CD4-positive, alpha-beta T cell treated with Interferon alpha-2 for 1 hour (primary cell): ENCODE measurements at regions not wholly inside any gene's neighbourhood (a gene's known extent, or its start where the extent isn't known, plus 50 kb on each side); places are given as distances from the start of the nearest gene placed in this dataset.
"Not testable (repeated sequence)": the region's sequence is repeated elsewhere in the genome, so short reads cannot be mapped to it uniquely, and the experiment has no call there.

ENCODE experiments used
- DNase-seq, 2 donors: peaks; one replicate each; pipeline ENCODE4 v3.0.0-alpha.2; 2020 to 2022

DNA sequence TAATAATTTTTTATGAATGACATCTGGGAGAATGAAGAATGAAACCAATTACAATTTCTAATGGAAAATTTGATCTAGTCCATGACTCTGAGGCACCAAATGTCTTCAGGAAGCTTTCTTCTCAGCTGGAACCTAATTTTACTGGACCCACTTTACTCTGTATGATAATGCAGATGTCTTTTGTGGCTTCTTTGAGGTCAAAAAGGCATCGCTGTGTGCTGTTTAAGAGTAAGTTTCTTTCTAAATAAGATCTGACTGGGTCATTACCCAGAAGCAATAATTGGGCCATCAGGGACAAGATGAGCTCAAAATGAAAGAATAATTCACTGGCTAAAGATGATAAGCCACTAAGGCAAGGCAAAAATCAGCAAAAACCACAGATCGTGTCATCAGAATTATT lies 633.4 kb downstream of the PSAT1 start:
- no peak for DNase-seq

DNA sequence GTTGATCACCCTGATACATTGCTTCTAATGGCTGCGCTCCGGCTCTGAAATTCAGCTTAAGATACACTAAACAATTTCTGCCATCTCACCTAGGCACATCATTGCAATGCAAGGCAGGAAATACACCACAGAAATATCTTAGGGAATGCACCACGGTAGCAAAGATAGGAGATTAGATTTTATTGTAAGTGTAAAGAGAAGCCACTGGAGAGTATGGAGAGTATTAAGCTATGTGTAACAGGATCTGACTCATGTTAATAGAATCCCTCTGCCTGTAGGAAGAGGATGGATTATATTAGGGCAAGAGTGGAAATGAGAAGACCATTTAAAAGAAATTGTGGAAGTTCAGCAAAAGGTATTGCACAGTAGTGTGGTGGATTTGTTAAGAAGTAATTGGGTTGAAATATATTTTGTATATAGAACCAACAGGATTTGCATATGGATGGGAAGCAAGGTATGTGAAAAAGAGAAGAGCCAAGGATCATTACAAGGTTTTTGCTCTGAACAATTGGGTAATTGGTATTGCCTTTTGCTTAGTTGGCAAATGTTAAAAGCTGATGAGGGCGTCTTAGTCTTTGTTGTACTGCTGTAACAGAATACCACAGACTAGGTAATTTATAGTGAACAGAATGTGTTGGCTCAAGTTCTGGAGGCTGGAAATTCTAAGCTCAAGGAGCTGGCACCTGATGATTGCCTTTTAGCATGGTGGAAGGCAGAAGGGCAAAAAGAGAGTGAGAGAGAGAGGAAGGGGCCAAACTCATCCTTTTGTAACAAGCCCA lies 636.1 kb downstream of the PSAT1 start:
- no peak for DNase-seq

DNA sequence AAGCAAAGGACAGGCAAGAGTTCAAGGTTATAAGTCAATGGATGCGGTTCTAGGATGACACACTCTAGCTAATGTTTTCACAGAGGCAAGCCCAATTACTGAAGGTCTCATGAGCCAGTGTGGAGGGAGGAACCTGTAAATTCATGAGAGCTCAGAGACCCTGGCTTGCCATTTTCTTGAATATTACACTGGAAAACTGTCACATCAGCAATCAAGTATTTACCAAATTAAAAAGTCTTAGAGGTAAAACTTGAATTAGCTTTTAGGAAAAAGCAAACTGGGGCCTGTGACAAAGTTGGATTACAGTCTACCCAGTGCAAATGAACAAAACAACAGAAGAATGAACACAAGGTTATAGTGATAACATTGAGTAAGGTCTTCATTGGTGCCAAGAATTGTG lies 636.9 kb upstream of the TLE4 start:
- no peak for DNase-seq

DNA sequence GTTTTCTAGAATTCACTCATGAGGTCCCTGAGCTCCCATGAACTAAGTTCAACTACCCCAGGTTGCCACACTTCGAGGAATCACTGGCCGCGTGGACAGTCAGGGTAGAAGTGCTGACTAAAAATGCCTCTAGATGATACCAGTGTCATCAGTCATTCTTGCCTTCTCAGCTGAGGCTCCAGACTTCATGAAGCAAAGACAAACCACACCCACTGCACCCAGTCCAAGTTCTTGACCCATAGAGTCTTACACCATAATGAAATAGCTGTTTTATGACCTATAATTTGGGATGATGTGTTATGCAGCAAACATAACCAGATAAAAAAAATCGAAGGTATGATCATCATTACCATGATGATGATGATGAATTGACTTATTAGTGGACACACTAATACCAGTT lies 632.9 kb upstream of the TLE4 start:
- no peak for DNase-seq

DNA sequence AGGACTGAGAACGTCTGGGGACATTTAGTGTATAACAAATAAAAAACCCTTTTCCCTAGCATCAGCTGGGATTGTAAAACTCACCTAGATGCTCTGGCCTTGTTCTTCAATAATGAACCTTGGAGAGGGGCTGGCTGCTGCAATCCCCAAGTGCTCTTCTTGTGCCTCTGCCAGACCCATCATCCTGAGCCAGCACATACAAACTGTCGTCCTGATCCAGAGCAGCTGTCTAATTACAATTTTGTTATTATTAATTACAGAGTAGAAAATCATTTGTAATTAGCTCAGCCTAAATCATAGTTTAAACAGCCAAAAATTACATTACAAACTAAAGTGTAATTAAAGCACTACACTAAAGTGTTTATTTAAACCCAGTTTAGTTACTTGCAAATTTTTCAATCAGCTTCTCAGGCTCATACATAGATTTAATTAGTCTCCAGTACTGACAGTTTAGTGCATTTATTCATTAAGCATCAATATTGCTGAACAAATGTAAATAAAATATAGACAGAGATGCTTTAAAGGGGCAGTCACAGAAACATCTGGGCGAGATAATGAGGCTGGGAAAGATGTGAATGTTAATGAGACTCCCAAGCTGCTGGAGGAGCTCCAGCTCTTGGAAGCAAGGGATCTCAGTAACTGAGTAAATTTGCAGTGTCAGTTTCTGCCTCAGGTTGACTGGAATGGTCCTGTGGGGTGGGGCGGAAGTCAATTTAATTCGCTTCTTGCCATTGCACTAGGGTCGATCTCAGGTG lies 632.3 kb upstream of the TLE4 start:
- no peak for DNase-seq

DNA sequence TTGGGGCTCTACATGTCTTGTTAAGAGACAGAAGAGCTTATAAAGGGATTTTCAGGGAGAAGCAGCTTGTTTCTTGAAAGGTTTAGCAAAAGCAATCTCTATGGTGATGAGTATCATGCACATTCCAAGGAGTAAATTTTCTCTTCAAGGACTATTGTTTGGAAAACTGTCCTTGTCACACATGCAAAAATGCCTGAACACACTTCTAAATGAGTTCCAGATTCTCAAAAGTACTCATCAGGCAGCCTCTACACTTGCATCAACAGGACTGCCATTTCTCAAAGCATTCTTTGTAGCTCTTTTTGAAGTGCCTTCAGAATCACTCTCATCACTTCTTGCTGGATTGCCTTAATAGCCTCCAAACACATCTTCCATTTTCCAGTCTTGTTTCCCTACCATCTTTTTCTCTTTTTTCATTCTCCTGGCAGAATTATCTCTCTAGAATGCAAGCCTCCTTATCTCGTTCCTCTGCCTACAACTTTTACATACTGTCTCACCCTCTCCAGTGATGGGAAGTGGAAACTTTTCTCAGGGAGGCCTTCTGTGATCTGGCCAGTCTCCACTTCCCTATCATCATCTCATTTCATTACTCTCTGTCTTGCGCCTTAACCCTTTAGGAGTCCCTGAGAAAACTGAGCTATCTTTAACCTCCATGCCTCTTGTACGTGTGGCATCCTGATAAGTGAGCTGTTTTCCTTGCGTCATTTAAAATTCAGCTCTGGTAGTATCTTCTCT lies 631.5 kb upstream of the TLE4 start:
- no peak for DNase-seq

DNA sequence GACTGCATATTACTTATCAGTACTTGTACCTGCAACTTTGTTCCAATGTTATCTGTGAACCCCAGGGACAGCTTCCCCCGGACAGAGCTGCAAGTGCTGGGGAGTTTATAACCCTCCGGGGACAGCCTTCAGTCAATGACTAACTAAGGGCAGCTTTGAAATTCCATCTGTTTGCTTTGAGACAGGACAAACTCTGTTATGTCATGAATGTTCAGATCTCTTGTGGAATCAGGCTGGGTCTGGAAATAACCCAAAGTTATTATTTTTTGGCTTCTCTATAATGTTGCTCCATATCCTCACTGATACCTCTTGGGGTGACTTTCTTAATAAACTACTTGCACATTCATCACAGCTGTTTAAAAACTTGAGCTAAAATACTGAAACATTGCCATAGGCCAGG lies 617.5 kb upstream of the TLE4 start:
- no peak for DNase-seq

DNA sequence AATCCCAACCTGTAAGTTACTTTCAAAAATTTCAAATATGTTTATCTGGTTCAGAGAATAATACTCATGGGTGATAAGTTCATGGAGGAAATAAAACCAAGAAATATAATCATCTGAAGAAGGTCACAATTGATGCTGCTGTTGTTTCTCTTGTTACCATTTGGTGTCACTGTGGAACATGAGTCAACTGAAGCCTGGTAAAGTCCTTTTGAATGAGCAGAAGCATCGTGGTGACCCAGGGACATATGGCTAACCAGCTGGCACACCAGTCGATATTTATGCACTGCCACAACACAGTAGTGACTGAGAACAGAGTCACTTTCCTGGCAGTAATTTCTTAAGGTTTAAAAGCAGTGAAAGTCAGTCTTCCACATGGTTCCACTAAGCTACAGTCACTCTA lies 612.9 kb upstream of the TLE4 start:
- no peak for DNase-seq

DNA sequence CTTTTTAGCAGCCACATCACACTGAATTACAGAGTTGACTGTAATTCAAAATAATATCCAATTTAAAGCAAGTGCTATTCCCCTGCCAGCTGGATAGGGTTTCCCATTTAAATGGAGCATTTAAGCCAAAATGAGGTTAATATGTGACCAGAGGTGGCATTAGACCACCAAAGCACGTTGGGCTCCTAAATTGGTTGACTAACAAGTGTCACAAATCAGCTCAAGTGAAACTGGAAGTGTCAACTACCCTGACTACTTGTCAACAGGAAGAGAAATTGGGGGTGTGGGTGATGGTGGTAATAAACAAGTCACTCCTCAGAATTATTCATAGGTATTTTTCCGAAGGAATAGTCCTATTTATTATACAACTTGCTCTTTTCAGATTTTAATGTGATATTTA lies 609.6 kb upstream of the TLE4 start:
- DNase-seq: no peak

DNA sequence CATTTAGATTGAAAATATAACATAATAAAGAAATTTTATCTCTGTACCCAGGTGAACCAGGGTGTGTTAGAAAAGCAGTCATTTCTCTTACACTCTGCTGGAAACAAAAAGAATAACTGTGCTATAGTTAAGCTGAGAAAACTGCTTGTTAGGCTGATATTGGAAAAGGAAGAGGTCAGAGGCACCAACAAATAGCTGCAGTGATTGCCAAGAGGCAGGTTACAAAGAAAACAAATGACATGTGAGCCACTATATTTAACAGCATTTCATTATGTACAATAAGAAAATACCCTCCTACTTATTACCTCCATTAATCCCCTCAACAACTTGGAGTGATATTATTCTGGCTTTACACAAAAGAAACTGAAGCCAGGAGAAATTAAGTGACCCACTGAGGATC lies 607.9 kb upstream of the TLE4 start:
- DNase-seq: no peak

DNA sequence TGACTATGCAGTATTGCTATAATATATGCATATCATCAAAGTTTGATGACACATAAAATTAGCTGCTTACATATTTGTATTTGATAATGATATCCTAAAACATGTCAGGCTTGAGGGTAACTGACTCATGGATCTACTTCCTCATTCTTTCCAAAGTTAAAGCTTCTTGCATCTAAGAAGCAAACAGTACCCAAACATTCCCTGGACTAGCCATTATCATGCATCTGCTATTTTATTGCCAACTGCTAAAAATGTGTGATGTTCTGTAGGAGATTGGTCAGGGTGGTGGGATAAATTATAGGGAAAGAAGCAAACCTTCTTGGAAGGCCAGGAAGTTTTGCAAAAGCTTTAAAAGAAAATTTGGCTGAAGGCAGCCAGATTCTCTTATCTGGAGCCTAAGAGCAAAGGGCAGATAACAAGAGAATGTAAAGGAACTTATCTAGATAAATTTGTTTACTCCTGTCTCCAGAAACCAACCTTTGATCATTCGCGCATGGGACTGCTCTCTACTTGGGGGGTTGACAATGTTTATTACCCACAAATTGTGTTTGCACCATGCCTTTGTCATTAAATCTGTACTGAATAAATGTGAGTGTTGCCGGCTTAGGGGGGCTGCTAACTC lies 604.1 kb upstream of the TLE4 start:
- DNase-seq: no peak

DNA sequence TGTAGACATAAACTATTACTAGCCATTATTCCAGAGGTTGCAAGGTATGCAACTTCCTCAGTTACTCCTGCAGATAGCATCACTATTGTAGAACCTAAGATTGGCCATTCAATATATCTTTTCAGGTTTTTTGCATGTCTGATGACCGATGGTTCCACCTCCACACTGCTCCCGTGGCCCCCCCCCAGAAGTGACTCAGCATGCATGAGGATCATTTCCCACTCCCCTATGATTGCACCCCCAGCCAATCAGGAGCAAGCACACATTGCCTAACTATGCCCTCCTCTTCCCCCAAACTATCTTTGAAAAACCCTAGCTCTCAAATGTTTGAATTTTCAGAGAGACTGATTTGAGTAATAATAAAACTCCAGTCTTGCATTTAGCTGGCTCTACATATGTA lies 601.4 kb upstream of the TLE4 start:
- no peak for DNase-seq

DNA sequence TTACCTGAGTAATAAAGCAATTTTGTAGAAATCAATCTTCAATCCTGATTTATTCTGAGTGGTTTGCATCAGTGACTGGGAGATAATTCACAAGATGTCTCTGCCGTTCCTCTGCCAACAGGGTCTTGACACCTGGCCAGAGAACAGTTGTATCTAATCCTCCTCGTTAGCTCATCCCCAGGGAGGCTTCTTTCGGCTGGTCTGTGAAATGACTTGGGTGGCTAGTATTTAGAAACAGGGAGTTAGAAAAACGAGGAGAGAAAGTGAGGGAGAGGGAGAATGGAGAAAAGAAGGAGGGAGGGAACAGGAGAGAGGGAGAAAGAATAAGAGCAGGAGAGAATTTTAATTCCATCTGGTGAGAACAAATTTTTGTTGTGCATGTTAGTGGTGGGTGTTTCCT lies 600.2 kb upstream of the TLE4 start:
- DNase-seq: no peak

DNA sequence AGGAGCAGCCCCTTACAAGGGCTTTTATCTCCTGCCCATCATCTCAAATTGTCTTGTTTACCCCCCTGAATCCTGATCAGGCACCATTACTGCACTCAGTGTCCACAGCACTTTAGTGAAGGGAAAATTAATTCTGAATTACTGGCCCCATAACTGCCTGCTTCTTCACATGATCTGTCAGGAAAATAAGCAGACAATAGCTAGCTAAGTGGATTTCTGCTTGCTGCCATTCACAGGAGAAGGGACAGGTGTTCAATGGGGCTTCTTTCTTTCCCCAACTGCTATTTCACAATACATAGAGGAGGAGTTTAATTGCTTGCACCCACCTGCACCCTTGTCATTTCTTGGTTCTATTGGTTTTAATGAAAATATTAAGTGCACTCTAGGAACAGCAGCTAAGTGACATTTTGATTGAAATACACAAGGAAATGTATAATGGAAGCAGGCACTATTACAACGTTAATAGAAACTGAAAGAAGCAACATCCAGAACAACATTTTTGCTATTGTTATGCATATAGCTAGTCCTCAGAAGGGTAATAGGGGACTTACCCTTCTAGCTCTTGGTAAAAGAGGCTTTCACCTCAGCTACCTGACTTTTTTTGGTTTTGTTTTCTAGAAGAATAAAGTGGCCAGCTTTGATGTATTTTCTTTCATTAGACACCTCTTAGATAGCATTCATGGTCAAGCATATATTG lies 599.3 kb upstream of the TLE4 start:
- DNase-seq: no peak

DNA sequence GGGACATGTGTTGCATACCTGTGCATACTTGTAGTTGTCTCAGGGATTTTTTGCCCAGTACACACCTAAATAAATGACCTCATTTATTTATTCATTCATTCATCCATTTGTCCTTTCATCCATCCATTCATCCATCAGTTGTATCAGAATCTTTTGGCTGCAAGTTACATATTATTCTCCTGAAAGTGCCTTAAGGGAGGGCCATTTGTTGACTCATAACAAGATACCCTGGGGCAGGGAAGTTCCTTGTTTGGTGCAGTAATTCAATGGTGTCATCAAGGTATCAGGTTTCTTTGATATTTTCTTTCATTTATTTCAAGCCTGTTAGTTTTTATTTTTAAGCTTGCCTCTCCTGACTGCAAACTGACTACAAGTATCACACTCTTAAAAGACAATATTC lies 597.9 kb upstream of the TLE4 start:
- DNase-seq: no peak

DNA sequence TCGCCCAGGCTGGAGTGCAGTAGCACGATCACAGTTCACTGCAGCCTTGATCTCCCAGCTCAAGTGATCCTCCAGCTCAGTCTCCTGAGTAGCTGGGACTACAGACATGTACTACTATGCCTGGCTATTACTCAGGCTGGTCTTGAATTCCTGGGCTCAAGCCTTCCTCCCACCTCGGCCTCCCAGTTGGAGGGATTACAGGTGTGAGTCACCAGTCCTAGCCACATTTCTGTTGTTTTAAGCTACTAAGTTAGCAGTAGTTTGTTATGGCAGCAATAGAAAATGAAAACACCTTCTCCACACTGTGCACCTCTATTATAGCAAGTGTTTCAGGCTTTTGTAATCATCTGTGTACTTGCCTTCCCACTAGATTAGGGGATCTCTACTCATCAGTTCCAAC lies 588.9 kb upstream of the TLE4 start:
- no peak for DNase-seq

DNA sequence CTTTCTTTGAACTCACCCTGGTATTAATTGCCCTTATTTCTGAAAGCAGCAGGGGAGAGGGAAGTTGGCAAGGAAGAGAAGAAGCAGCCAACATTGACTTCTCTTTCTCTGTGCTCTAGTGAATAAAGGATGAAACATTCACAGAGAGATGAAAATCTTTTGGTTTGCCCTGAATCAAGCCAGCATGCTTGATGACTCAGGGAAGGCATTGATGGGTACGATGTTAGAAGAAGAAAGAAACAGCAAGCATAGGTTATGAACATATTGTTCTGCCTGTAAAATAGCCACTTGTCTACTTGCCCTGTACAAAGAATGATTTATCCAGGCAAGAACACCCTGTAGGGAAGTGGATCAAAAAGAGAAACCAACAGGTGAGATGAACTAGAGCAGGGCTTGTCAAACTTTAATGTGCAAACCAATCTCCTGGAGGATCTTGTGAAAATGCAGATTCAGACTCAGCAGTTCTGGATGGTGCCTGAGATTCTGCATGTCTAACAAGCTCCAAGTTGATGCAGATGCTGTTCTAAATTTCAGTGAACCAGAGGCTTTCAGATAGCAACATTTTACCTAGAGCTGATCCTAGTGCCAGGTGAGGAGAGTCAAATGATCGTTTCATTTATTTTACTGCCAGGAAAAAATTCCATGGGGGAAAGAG lies 586.6 kb upstream of the TLE4 start:
- no peak for DNase-seq

DNA sequence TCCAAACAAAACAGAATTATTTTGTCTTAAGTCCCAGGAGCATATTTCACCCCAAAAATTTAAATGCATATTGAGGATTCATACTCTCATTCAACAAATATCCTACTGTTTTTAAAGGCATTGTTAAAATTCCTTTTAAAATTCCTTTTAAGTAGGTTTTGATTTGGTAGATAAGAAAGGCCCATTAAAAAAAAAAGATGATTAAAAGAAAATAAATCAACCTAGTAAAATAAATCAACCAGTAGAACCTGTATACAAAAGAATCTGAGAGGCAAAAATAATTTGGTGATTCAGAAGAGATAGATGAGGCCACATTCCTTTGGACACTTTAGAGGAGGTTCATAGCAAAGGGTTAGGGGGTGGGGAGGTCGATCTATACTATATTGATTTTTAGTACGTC lies 585.3 kb upstream of the TLE4 start:
- DNase-seq: no peak

DNA sequence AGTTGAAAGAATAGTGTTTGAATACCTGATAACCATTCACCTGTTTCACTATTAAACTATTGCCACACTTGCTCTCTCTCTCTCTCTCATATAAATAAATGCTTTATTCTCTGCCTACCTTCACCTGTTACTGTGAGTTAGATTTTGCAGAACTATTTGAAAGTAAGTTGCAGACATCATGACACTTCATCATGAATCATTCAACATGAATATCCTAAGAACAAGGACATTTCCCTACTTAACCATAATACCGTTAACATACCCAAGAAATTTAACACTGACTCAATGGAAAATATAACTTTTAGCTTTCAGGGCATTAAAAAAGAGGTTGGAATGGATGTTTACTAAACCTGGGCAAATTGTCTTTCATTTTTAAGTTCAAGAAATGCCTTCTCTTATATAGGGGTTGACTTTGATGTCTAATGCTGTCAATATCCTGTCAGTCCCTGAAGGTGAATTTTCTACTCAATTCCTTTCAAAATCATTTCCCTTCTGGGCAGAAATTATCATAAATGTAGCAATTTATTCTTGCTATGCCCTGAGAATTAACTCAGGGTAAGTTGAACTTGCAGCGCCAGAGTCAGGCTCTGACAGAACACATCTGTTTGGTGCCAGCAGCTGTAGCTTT lies 582.6 kb upstream of the TLE4 start:
- no peak for DNase-seq

DNA sequence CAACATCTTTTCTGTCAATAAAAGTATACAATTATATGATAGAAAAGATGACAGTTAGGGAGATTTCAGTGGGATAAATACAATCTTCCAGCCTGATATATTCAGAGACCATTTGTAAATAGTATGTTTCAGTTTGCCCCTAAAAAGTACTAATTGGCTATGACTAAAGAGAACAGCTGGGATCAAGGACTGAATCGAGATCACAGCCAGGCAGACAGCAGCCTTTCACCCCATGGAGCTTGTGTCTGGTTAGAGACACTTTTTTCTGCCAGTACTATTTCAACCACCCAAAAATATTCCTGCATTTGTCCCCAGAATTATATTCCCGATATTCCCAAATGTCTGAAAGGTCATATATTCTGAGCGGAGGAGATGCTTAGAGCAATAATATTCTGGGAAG lies 577.3 kb upstream of the TLE4 start:
- DNase-seq: no peak

DNA sequence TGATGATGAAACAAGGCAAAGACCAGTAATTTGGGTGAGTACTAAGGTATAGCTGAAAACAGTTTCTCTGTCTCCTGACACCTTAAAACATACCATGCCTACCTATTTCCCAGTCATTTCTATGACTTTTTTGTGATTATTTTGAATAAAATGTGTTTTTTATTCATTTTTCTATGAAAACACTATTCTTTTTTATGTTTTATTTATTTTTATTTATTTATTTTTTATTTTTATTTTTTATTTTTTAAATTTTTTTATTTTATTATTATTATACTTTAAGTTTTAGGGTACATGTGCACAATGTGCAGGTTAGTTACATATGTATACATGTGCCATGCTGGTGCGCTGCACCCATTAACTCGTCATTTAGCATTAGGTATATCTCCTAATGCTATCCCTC lies 576.8 kb upstream of the TLE4 start:
- DNase-seq: not testable (repeated sequence)

DNA sequence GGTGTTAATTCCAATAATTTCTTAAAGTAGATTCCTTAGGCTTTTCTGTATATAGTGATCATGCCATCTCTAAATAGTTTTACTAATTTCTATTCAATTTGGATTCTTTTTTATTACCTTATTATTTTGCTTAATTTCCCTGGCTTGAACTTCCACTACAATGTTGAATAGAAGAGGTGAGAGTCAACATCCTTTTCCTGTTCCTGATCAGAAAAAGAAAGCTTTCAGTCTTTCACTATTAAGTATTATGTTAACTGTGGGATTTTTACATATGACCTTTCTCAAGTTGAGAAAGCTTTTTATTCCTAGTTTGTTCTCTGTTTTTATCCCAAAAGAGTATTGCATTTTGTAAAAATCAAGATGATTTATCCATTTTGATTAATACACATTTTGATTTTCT lies 574.5 kb upstream of the TLE4 start:
- no peak for DNase-seq
